IMR-90 (cell line): ENCODE measurements at regions not wholly inside any gene's neighbourhood (a gene's known extent, or its start where the extent isn't known, plus 50 kb on each side); places are given as distances from the start of the nearest gene placed in this dataset.

Experiments used
- ATAC-seq: fragments of 200-7000 bp; cut with Tn5 transposase; 2 replicates; pipeline ENCODE4 v1.9.1; 2020; ENCODE audit warnings: low read depth, mild to moderate bottlenecking, moderate library complexity
- BruUV-seq: library from RNA; stranded (reverse); fragments of 400-500 nt; replicated peaks from 2 replicates; lab custom pipeline; 2021; lab: Mats Ljungman, UMichigan
- CTCF ChIA-PET: fragments of 300-600 bp; formaldehyde crosslinking; extraction: SDS; loops from one replicate; lab custom pipeline; 2021; ENCODE audit warnings: antibody characterized with exemption; lab: Yijun Ruan, JAX
- POLR2A ChIA-PET: fragments of 300-600 bp; sonication (Branson Sonifier 250); formaldehyde crosslinking; loops from one replicate; lab custom pipeline; 2022; ENCODE audit warnings: antibody characterized with exemption; ENCODE audit not compliant: unreplicated experiment; lab: Charles Lee
- DNase-seq: peaks from one replicate; pipeline ENCODE4 v3.0.0; 2013
- H2AFZ ChIP-seq: replicated peaks from 2 replicates; pipeline ENCODE3; 2013; ENCODE audit warnings: low read length, mild to moderate bottlenecking; ENCODE audit not compliant: poor library complexity
- H2AK5ac ChIP-seq: 2 replicates; pipeline ENCODE4 v1.6.1; 2013; ENCODE audit warnings: low read depth, low read length, inconsistent platforms
- H2AK9ac ChIP-seq: replicated peaks from 2 replicates; pipeline ENCODE3; 2013; ENCODE audit warnings: mild to moderate bottlenecking, low read depth, low read length, moderate library complexity; ENCODE audit not compliant: poor library complexity
- H2BK120ac ChIP-seq: 2 replicates; pipeline ENCODE4 v1.6.1; 2013; ENCODE audit warnings: low read depth, low read length, inconsistent platforms
- H2BK15ac ChIP-seq: 3 replicates; pipeline ENCODE4 v1.6.1; 2013; ENCODE audit warnings: low read depth, low read length, inconsistent platforms
- H2BK20ac ChIP-seq: 2 replicates; pipeline ENCODE4 v1.6.1; 2013; ENCODE audit warnings: low read depth, mild to moderate bottlenecking, inconsistent platforms, low read length, moderate library complexity
- H2BK5ac ChIP-seq: 2 replicates; pipeline ENCODE4 v1.6.1; 2013; ENCODE audit warnings: mild to moderate bottlenecking, low read depth, low read length, inconsistent platforms; ENCODE audit not compliant: poor library complexity, severe bottlenecking
- H3K14ac ChIP-seq: replicated peaks from 2 replicates; pipeline ENCODE4 v1.6.1; 2013; ENCODE audit warnings: low read depth, low read length, inconsistent platforms
- H3K18ac ChIP-seq: 2 replicates; pipeline ENCODE4 v1.6.1; 2013; ENCODE audit warnings: low read depth, low read length, control low read depth
- H3K23ac ChIP-seq: 2 replicates; pipeline ENCODE4 v1.6.1; 2013; ENCODE audit warnings: low read depth, low read length, inconsistent platforms
- H3K27ac ChIP-seq: 2 replicates; pipeline ENCODE4 v1.5.1; 2013; ENCODE audit warnings: mild to moderate bottlenecking, control low read depth, low read length; ENCODE audit not compliant: insufficient read depth
- H3K27me3 ChIP-seq: 2 replicates; pipeline ENCODE4 v1.6.1; 2013; ENCODE audit warnings: low read length; ENCODE audit not compliant: control insufficient read depth, insufficient read depth
- H3K36me3 ChIP-seq: 2 replicates; pipeline ENCODE4 v1.6.1; 2013; ENCODE audit warnings: low read length, mixed read lengths; ENCODE audit not compliant: control insufficient read depth, insufficient read depth
- H3K4ac ChIP-seq: 2 replicates; pipeline ENCODE4 v1.6.1; 2013; ENCODE audit warnings: low read depth, low read length, inconsistent platforms
- H3K4me1 ChIP-seq: 2 replicates; pipeline ENCODE4 v1.6.1; 2013; ENCODE audit warnings: low read length, mixed read lengths; ENCODE audit not compliant: control insufficient read depth, insufficient read depth
- H3K4me2 ChIP-seq: 2 replicates; pipeline ENCODE4 v1.6.1; 2013; ENCODE audit warnings: low read depth, mild to moderate bottlenecking, control low read depth, low read length, moderate library complexity
- H3K4me3 ChIP-seq: 2 replicates; pipeline ENCODE4 v1.5.1; 2013; ENCODE audit warnings: low read depth, mild to moderate bottlenecking, control low read depth, low read length, moderate library complexity; ENCODE audit not compliant: insufficient read depth
- H3K56ac ChIP-seq: 2 replicates; pipeline ENCODE4 v1.6.1; 2013; ENCODE audit warnings: low read length, inconsistent platforms; ENCODE audit not compliant: insufficient read depth; ENCODE audit errors: extremely low read depth
- H3K79me1 ChIP-seq, 2 experiments: 2 replicates each; pipeline ENCODE4 v1.6.1; 2013; ENCODE audit warnings: low read length in 2 of 2, inconsistent platforms in 1 of 2, low read depth in 1 of 2
- H3K9ac ChIP-seq: 2 replicates; pipeline ENCODE4 v1.6.1; 2013; ENCODE audit warnings: low read depth, low read length, control low read depth
- H3K9me1 ChIP-seq: 2 replicates; pipeline ENCODE4 v1.6.1; 2013; ENCODE audit warnings: low read length, inconsistent platforms; ENCODE audit not compliant: insufficient read depth
- H3K9me3 ChIP-seq: 2 replicates; pipeline ENCODE4 v1.6.1; 2013; ENCODE audit warnings: low read length; ENCODE audit not compliant: control insufficient read depth, insufficient read depth
- H4K20me1 ChIP-seq: 2 replicates; pipeline ENCODE4 v1.6.1; 2013; ENCODE audit warnings: low read length, inconsistent platforms; ENCODE audit not compliant: insufficient read depth
- H4K5ac ChIP-seq: 2 replicates; pipeline ENCODE4 v1.6.1; 2013; ENCODE audit warnings: mild to moderate bottlenecking, low read depth, low read length, control low read depth
- H4K8ac ChIP-seq, 2 experiments: 2 replicates each; pipeline ENCODE4 v1.6.1; 2013; ENCODE audit warnings: low read depth in 2 of 2, low read length in 2 of 2, control low read depth in 1 of 2, inconsistent platforms in 1 of 2
- H4K91ac ChIP-seq: 2 replicates; pipeline ENCODE4 v1.6.1; 2013; ENCODE audit warnings: low read depth, low read length, inconsistent platforms; ENCODE audit not compliant: insufficient read depth
- FOS ChIP-seq: fragments of 150-350 bp; IDR thresholded peaks from 2 replicates; pipeline ENCODE4 v1.6.1; 2016; ENCODE audit warnings: low read depth, low read length
- MXI1 ChIP-seq: IDR thresholded peaks from 2 replicates; pipeline ENCODE4 v1.6.1; 2012; ENCODE audit warnings: low read depth, mild to moderate bottlenecking, low read length, moderate library complexity, borderline replicate concordance
- POLR2A ChIP-seq: IDR thresholded peaks from 2 replicates; pipeline ENCODE4 v1.6.1; 2012; ENCODE audit warnings: mild to moderate bottlenecking, low read depth, low read length
- RCOR1 ChIP-seq: IDR thresholded peaks from 2 replicates; pipeline ENCODE4 v1.6.1; 2012; ENCODE audit warnings: mild to moderate bottlenecking, low read length, improper control_type of control experiment; ENCODE audit not compliant: insufficient replicate concordance
- USF2 ChIP-seq: fragments of 150-350 bp; IDR thresholded peaks from 2 replicates; pipeline ENCODE4 v1.6.1; 2017; ENCODE audit warnings: mild to moderate bottlenecking, antibody characterized with exemption, low read length, low read depth
- WGBS, 2 experiments: methylation state at CpG; one replicate each; pipeline versions ENCODE4 v1.1.5 to v1.1.7; 2013; ENCODE audit warnings: missing lambda C conversion rate in 2 of 2; ENCODE audit not compliant: insufficient read length in 1 of 2; ENCODE audit errors: extremely low coverage in 2 of 2; 5-methylcytosine and 5-hydroxymethylcytosine counted together
- dilution Hi-C: fragments of 300-500 bp; cut with HindIII; formaldehyde crosslinking; loops from one replicate; pipeline ENCODE4 v1.14.3; 2018; ENCODE audit warnings: low sequenced_read_pairs; ENCODE audit not compliant: unreplicated experiment
- in situ Hi-C: fragments of 300-500 bp; cut with MboI; formaldehyde crosslinking; loops from 3 replicates; pipeline ENCODE4 v1.14.3; 2019; ENCODE audit warnings: low sequenced_read_pairs, inconsistent platforms, mixed read lengths
- intact Hi-C: fragments of 100-400 bp; cut with micrococcal nuclease; formaldehyde crosslinking; loops from 2 replicates; pipeline ENCODE4 v1.10.0; 2022

DNA sequence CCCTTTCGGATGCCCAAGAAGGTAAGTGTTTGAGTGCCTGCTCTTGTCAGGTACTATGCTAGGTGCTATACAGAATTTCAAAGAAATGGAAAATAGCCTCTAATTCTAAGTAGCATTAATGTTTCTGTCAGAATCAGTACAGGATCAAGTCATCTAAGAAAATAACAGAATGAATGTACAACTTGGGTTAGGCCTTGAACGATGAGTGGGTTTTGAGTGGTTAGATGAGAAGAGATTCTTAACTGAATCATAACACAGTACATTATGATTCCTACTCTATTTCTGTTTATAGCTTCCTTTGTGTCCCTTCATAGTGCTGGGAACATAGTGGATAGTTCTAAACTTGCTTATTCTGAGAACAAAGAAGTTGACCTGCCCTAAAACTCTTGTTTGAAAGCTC is 253.9 kb downstream of the GLUD2 start:
- no peak overlapping the region for H2BK20ac ChIP-seq
- ATAC-seq, result no peak

More for the DNA sequence above, 253.9 kb downstream of the GLUD2 start:
- H2BK120ac ChIP-seq, result no peak overlapping the region
- H4K5ac ChIP-seq, result no peak overlapping the region
- no peak overlapping the region for H2AFZ ChIP-seq
- no peaks in the 10 kb centered on the region for H3K4me1 ChIP-seq
- no peak overlapping the region for H4K91ac ChIP-seq
- H4K20me1 ChIP-seq, result no peaks in the 10 kb centered on the region
- no peak for DNase-seq
- H3K14ac ChIP-seq, result no peak overlapping the region
- no peak overlapping the region for H2AK5ac ChIP-seq
- H3K9me1 ChIP-seq, result no peaks in the 10 kb centered on the region
- H3K27me3 ChIP-seq, result no peaks in the 10 kb centered on the region
- H3K79me1 ChIP-seq, result no peaks in the 10 kb centered on the region
- no peak overlapping the region for H3K18ac ChIP-seq
- H3K23ac ChIP-seq, result no peak overlapping the region
- H3K9ac ChIP-seq, result no peak overlapping the region
- WGBS, 2 experiments, result no CpG with 5 or more reads among the region's 2 CpGs
- H2AK9ac ChIP-seq, result no peak overlapping the region
- no peak overlapping the region for H3K4ac ChIP-seq
- H3K9me3 ChIP-seq, result no peaks in the 10 kb centered on the region
- no peak overlapping the region for H3K4me3 ChIP-seq
- intact Hi-C loops, result no loop called here
- ChIA-PET CTCF (no interaction called here), POLR2A (no interaction called here)
- no peak overlapping the region for H4K8ac ChIP-seq
- H2BK15ac ChIP-seq, result no peak overlapping the region
- BruUV-seq, result no TSS peak
- H3K36me3 ChIP-seq, result no peaks in the 10 kb centered on the region
- H3K56ac ChIP-seq, result no peak overlapping the region
- no peak overlapping the region for H3K27ac ChIP-seq
- dilution Hi-C loops, result no loop called here
- in situ Hi-C loops, result no loop called here
- H3K4me2 ChIP-seq, result no peak overlapping the region
- H2BK5ac ChIP-seq, result no peak overlapping the region
- TF ChIP-seq MXI1 (no peak), RCOR1 (no peak), FOS (no peak), USF2 (no peak), POLR2A (no peak)
